ENCODE measurements at regions not wholly inside any gene's neighbourhood (a gene's known extent, or its start where the extent isn't known, plus 50 kb on each side); places are given as distances from the start of the nearest gene placed in this dataset.

DNA sequence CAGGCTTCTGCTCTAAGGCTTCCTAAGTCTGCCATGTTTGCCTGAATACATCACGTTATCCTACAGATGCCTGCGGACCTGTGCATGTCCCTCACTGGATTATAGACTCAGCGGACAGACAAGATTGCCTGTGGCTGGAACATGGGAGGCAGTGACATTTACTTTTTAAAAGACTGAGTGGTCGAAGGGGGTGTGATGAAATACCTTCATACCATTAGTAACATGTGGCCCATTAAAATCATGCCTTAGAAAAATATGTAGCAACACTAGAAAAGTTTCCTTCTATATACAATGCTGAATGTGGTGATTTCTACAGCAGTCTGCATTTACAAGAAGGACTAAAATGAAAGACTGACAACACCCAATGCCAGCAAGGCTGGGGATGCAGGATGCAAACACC lies 154.4 kb downstream of the ASB1 start:
- no peak for DNase-seq (ENCODE audit: low spot score)

DNA sequence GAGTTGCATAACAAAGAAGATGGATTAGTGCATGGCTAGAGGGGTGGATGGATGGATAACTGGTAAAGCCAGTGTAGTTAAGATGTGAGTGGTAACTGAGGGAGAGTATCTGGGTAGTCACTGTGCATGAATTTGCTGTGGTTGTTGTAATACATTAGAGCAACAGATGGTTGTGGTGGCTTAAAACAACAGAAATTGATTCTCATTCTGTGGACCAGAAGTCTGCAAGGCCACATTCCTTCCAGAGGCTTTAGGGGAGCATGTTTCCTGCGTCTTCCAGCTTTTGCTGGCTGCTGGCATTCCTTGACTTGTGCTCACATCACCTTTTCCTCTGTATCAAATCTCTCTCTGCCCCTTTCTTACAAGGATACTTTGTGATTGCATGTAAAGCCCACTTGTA lies 155.4 kb downstream of the ASB1 start:
- no peak for DNase-seq (ENCODE audit: low spot score)

DNA sequence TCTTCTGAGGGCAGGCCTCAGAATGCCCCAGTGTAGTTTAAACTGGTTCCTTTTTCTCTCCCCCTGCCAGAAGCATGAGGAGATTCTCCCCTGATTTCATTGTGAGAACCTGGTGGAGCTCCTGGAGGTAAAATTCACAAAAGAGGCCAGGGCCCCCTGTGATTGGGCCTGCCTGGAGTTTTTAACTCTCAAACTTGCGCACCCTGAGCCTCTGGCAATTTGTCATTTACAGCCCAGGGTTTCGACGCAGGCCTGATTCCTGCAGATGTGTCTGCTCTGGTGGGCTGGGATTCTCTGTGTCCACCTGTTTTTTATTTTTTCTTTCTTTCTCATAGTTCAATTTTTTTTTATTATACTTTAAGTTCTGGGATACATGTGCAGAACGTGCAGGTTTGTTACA lies 157.9 kb downstream of the ASB1 start:
- no peak for DNase-seq (ENCODE audit: low spot score)

DNA sequence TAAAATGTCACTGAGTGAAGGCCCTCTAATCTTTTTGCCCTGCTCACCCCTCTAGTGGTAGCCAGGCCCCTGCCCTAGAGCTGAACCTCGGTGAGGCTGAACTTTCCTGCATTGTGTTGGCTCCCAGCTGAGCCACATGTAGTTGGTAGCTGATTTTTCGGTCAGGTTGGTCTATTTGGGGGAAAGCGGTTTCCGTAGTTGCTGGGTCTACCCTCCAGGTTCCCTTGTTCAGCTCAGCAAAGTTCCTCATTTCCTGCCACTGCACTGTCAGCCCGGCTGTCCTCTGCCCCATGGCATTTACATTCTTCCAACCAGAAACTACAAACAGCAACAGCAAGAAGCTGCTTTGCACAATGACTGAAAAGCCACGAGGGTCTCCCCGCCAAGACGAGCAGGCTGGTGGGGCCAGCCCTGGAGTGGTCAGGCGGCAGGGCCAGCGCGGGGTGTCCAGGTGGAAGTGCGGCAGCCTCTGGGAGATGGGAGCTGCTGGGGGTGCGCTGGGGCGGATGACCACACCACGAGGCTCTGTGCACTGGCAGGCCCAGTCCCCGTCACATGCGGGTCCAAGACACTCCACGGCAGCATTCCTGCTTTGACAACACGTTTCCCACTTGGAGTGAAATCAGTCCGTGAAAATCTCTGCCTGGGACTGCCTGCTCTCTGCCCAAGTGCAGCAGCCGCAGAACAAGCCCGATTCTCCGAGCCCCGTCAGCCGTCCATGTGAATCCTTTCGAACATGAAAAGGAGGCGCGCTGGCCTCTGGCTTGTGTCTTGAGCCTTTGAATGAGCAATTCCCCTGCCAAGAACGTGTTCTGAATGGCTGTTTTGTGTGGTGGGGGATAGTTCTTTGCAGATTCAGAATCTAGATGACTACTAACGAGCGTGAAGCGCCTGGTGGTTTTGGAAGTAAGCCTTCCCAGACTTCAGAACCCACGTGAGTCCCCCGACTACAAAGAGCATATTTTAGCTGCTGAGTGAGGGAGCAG lies 159.4 kb downstream of the ASB1 start:
- DNase-seq (ENCODE audit: low spot score): no peak

DNA sequence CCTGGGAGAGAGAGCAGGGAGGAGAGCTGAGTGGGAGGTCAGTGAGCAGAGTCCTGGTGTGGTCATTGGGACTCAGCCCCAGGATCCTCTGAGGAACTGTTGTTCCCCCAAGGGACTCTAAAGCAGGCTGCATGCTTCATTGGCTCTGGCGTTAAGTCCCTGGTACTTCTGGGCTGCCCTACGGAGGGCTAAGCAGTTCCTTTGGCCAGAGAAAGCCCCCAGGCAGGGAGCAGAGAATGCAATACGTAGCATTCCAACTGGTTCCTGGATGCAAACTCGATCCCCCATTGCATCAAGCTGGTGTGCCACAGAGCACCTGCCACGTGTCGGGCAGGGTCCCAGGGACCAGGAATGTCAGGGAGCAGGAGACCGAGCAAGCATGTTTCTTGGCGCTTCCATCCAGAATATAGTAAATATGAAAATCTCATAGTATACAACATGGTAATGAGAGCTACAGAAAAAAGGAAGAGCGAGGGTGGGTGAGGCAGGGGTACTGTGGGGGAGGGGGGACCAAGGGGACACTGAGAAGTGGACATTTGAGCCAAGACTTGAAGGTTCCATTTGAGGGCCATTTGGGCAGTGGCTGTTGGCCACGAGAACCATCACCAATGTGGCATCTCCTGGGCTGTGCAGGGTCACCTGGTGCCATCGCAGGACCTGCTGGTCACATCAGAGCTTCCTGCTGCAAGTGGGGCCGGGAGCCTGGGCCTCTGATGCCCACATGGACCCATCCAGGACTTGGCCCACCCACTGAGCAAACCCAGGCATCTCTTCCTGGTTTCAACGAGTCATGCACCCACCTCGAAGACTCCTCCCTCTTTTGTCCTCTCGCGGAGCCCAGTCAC lies 160.4 kb downstream of the ASB1 start:
- DNase-seq (ENCODE audit: low spot score): no peak

DNA sequence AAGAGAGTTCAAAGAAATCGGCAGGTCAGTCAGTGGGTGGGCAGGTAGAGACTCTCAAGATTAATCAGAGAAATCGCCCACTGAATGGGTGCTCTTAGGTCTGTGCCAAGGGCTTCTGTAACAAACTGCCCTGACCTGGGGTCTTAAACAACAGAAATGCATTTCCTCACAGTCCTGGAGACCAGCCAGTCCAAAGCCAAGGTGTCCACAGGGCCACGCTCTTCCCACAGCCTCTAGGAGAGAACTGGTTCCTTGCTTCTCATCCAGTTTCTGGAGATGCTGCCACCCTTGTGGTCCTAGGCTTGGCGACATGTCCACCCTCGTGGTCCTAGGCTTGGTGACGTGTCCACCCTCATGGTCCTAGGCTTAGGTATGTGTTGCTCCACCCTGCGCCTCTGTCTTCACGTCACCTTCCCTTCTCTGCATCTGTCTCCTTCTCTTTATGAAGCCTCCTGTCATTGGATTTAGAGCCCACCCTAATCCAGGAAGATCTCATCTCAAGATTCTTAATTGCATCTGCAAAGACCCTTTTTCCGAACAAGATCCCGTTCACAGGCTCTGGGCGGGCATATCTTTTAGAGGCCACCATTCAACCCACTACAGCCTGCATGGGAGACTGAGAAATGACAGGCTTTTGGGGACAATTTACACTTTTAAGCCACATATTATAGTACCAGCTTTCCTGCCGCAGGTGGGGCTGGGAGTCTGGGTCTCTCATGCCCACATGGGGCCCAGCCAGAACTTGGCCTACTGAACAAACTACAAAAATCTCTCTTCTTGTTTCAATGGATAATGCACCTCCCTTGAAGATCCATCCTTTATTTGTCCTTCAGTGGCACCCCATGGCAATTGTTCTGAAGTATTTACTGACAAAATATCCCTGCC lies 161.3 kb downstream of the ASB1 start:
- no peak for DNase-seq (ENCODE audit: low spot score)

DNA sequence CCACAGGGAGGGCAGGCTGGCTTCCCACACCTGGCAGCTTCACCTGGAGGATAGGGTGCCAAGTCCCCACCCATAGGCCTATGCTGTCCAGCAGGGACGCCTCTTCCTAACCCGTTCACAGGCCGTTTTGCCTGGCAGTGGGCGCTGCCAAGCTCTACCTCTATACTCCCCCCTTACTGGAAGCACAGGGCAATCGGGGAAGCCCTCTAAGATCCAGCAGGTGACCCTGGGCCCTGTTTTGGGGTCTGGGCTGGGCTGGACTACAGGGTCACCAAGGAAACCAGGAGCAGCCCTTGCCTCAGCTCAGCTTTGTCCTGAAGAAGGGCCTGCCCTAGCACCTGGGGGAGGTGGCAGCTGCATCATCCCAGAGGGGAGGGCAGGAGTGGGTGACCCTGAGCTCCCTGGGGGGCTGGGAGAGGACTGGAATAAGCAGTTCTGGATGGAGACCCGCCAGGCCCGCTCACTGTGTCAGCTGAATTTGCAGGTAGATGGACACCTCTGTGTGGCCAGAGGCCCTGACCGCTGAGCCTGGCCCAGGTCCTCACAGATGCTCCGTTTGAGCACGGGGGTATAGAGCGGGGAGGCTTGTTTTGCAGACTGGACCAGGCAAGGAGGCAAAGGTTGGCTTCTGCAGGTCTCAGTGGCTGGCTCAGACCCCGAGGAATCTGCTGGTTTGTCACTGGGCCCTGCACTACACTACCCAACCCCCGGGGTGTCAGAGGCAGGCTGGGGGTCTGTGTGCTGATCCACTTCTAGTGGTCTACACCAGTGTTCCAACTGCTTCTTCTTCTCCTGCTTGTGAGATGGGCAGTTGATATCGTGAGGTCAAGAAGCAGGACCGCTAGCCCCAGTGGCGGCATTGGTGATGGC lies 163.1 kb downstream of the ASB1 start:
- no peak for DNase-seq (ENCODE audit: low spot score)

DNA sequence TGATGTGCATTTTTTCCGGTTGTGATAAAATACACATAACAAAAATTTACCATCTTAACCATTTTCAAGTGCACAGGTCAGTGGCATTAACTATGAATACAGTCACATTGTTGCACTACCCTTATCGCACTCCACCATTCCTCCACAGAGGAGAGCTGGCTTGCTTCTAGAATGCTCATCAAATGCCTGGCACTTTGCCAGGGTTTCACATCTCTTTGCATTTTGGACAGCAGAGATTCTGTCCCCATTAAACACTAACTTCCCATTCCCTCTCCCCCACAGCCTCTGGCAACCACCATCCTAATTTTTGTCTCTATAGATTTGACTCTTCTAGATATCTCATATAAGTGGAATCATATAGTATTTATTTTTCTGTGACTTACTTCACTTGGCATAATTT lies 165.0 kb downstream of the ASB1 start:
- no peak for DNase-seq (ENCODE audit: low spot score)

DNA sequence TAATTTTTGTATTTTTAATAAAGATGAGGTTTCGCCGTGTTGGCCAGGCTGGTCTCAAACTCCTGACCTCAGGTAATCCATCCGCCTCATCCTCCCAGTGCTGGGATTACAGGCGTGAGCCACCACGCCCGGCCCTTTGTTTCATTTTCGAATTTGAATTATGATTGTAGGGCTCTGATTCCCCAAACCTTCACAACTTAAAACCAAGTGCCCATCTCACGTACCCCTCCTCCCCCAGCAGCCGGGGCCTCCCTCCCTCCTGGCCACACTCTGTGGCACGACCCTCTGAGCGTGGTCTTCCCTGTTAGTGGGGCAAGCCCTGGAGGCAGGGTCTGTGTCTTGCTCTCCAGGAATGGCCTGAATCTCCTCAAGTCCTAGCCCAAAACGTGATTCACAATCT lies 166.5 kb downstream of the ASB1 start:
- DNase-seq (ENCODE audit: low spot score): no peak

DNA sequence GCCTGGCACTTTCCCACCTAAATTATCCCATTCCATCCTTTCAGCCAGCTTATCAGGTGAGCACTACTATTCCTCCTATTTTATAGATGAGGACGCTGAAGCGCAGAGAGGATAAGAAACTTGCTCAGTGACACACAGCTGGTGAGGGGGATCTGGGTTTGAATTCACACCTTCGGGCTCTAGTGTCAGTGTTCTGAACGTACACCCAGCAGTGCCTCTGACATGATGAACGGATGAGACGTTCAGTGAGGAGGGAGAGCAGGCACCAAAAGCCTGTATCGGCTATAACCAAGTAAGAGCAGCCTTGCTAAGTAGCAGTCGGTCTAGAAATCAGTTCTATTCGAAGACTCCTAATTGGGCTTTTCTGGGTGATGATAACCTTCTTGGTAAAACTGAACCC lies 167.0 kb downstream of the ASB1 start:
- DNase-seq (ENCODE audit: low spot score): no peak

DNA sequence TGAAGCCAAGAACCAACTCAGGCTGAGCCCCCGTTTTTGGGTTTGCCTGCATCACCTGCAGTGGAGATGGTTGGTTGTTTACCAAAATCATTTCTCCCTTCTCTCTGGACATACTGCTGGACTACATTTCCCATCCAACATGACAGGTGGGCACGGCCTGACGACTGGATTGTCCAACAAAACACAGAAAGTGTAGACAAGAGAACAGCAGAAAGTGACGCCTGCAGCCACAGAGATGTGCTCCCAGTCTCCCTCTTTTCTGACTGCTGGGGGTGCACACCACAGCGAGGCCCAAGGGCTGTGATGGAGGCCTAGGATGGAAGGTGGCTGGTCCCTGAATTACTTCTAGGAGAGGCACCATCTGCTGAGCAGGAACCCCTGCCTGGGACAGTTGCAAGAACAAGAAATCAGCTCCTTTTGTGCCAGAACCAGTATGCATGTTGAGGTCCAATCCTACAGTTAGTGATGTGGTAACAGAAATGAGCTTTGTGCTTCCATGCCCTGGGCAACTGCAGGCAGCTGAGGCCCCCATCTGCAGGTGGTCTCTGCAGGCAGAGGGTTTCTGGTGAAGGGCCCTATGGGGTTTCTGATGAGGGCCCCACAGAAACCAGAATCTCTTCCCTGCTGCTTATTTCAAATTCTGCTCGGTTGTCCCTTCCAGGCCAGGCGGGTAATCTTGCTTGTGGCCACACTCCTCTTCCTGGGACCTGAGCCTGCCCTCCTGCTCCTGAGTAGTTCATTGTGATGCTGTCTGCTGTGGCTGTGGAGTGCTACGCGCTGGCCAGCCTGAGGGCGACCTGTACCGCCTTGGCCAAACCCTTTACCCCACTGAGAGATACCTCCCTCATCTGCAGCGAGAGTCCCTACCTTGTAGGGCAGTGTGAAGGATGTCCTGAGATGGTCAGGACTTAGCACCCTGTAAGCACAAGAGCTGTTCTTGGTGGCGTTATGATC lies 168.3 kb downstream of the ASB1 start:
- DNase-seq (ENCODE audit: low spot score): no peak

DNA sequence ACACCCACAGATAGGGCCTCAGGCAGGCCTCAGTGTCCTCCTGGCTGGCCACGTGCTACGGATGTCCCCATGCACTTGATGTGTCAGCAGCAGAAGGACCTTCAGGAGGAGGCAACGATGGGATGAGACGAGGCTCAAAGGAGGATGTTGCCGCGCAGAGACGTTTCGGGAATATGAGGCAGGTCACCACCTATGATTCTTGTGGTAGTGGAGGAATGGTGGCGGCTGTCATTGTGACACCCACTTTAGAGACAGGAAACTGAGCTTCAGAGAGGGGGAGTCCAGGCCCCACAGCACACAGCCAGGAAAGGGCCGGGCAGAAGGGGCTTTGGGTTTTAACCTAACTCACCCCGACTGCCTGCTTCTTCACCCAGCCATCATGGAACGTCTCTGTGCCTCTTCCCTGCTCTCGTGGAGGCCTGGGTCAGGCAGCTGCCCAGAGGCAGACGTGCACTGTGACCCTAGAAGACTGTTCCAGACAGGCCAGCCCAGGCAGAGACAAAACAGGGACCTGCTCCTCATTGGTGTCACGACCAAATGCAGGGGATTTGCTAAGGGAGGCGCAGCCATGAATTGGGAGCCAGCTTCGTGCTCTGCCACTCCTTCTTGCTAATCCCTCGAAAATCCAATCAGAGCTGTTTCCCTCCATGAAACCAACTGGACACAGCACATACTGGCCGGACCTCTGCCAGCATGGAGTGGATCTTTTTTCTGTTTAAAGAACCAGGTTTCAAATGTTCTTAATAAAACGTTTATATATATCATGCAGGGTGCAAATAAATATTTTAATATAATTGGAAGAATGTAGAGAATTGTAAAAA lies 169.2 kb downstream of the ASB1 start:
- DNase-seq (ENCODE audit: low spot score): no peak

DNA sequence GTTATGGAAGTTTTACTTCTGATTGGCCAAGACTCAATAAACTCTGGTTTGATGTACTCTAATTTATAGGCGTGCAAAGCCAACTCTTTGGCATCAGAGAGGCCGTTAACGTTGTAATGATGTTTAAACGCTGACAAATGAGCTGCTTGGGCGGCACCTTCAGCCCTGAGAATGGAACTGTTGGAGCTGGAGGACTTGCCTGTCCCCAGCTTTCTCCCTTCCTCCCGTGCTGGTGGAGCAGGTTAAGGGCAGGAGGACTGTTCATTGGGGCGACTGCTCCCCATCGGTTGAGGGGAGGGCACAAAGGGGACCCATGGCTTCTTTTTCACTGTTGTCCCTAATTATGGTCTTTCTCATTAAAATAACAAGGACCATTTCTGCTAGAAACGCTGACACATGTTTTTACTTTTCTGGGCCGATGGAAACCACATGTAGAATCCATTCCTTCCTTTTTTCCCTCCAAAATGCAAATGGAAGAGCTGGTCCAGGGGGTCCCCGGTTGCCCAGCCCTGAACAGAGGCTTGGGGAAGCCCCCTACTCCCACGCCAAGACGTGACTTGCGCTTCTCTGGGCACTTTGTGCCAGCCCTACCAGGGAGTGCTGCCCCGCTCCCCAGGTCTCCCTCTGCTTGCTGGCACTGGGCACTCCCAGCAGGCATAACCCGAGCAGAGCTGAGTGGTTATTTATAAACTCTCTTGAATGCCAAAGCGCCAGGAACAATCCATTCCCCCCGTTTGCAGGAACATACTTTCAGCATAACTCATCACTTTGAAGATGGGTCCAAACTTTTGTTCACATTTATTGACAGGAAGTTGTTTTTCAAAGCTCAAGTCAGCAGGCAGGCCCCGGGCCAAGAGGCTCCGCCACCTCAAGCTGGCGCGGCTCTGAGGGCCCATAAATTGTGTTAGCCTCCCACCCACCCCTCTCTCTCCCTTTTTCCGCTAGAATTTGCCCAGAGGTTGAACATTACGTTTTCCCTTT lies 170.1 kb downstream of the ASB1 start:
- DNase-seq (ENCODE audit: low spot score): no peak

DNA sequence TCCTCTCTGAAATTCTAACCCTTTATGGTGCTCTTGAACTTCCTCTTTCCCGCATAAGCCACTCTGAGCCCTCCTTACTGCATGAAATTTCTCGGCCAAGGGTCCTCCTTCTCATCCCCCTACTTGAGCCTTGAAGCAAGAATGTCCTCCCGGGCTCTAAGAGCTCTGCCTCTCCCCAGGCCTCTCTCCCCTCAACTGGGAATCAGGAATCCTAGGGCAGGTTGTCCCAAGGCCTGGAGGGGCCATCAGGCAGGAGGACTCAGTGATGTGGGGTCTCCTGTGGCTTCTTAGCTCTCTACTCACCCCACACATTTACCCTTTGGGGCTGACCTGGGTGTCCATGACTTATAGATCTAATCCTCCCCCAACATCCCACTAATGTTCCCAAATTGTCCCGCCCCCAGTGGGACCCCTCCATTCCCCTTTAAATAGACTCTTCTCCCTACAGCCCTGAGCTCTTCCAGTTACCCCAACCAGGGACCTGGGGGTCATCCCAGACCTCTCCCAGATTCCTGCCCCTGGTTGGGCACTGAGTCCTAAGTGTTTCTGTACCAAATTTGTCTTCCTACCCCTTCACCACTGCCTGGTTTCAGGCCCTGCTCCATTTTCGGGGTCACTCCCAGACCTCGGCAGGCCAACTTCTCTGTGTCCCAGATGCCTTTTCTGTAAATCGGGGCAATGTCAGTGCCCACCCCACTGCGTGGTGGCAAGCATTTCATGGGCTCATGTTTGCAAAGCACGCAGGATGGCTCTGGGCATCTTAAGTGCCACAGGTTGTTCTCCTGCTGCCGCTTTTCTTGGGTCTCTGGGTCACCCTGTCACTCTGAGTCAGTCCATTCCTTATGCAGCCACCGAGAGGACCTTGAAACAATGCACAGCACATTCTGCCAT lies 171.2 kb downstream of the ASB1 start:
- no peak for DNase-seq (ENCODE audit: low spot score)

DNA sequence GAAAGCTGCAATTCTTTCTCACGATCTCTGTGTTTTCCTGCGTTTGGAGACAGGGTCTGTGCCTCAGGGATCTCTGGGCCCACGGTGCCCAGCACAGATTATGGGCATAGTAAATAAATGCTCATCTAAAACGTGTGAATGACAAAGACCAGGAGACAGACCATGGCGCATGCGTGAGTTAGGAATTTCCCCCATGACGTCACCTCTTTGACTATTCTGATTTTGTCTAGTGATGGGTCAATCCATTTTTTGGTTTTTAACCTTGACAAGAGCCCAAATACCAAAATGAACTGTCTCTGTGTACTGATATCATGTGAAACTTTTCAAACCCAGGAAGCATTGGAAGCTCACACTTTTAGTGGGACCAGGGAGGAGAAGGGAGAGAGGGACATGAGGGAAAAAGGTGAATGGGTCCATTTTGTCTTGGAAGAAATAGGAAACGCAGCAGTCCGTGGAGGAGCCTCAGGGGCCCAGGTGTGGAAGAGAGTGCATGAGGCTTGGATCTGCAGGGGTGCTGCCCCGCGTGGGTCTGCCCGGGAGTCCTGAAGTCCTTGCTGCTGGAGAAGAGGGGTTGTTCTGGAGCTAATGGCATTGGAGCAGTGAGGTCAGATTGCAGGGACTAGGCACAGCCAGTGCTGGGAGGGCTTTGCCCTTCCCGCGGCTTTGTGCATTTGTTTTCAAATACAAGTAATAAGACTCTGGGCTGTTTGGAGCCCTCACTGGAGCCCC lies 172.2 kb downstream of the ASB1 start:
- DNase-seq (ENCODE audit: low spot score): no peak

Measured in HuH-7 (cell line).